NCI-H146 (cell line): ENCODE measurements at regions not wholly inside any gene's neighbourhood (a gene's known extent, or its start where the extent isn't known, plus 50 kb on each side); places are given as distances from the start of the nearest gene placed in this dataset.

Experiments
- DNase-seq: peaks from one replicate; lab custom pipeline; 2025; lab: John Stamatoyannopoulos, UW

- DNase-seq = no peak
Measured at GRCh38 chr13:40505196-40505595, 161.2 kb downstream of the FOXO1 start.
